ENCODE measurements at regions not wholly inside any gene's neighbourhood (a gene's known extent, or its start where the extent isn't known, plus 50 kb on each side); places are given as distances from the start of the nearest gene placed in this dataset.

DNA sequence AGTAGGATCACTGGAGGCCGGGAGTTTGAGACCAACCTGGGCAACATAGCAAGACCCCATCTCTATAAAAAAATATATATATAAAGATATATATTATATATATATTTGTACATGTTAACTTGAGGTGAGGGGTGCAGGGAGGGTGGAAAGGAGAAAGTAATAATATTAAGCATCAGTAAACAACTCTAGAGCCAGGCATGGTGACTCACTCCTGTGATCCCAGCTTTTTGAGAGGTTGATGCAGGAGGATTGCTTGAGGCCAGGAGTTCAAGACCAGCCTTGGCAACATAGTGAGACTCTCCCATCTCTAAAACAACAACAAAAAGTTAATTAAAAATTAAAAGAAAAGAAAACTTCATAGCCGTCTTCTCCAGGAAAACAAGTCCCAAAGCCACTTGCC lies 61.7 kb upstream of the SMURF2 start:
- TF ChIP-seq SUZ12 (IDR thresholded peaks at IDR 0.05) = no peak
- no peak for TF ChIP-seq HDGF (IDR thresholded peaks at IDR 0.05; ENCODE audit: borderline replicate concordance)
- TF ChIP-seq, protein P1, sequence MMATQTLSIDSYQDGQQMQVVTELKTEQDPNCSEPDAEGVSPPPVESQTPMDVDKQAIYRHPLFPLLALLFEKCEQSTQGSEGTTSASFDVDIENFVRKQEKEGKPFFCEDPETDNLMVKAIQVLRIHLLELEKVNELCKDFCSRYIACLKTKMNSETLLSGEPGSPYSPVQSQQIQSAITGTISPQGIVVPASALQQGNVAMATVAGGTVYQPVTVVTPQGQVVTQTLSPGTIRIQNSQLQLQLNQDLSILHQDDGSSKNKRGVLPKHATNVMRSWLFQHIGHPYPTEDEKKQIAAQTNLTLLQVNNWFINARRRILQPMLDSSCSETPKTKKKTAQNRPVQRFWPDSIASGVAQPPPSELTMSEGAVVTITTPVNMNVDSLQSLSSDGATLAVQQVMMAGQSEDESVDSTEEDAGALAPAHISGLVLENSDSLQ (IDR thresholded peaks at IDR 0.05) = no peak
- TF ChIP-seq TARDBP (IDR thresholded peaks at IDR 0.05) = no peak
- no peak for TF ChIP-seq BHLHE40 (IDR thresholded peaks at IDR 0.05; ENCODE audit: borderline replicate concordance)
- TF ChIP-seq ARNT (IDR thresholded peaks at IDR 0.05) = no peak
- TF ChIP-seq SP1 (IDR thresholded peaks at IDR 0.05) = no peak
- TF ChIP-seq FOXA1 (IDR thresholded peaks at IDR 0.05) = no peak
- TF ChIP-seq ELF4 (IDR thresholded peaks at IDR 0.05) = no peak
